Iris pigment epithelial cell (primary cell): ENCODE measurements at regions not wholly inside any gene's neighbourhood (a gene's known extent, or its start where the extent isn't known, plus 50 kb on each side); places are given as distances from the start of the nearest gene placed in this dataset.
"Not testable (repeated sequence)": the region's sequence is repeated elsewhere in the genome, so short reads cannot be mapped to it uniquely, and the experiment has no call there.

Experiments
- DNase-seq: peaks from one replicate; pipeline ENCODE4 v3.0.0-alpha.2; 2011; ENCODE audit warnings: low read depth

- no peak for DNase-seq
Observed at GRCh38 chr22:23437779-23438178, 142.3 kb downstream of the IGLL1 start.

GRCh38 chr22:23437107-23437395 lies 143.0 kb downstream of the IGLL1 start:
- not testable (repeated sequence) for DNase-seq

- not testable (repeated sequence) for DNase-seq
Observed at GRCh38 chr22:23436354-23437106, 143.6 kb downstream of the IGLL1 start.

GRCh38 chr22:23435186-23435585 lies 144.9 kb downstream of the IGLL1 start:
- not testable (repeated sequence) for DNase-seq

GRCh38 chr22:23434198-23434830 lies 145.8 kb downstream of the IGLL1 start:
- DNase-seq = not testable (repeated sequence)

- DNase-seq = peak; percentile 8
Observed at GRCh38 chr22:23433127-23434005, 146.7 kb downstream of the IGLL1 start.

- DNase-seq = not testable (repeated sequence)
Observed at GRCh38 chr22:23432719-23433118, 147.4 kb downstream of the IGLL1 start.

- peak; percentile 13 for DNase-seq
Observed at GRCh38 chr22:23431337-23432072, 148.6 kb downstream of the IGLL1 start.

GRCh38 chr22:23424551-23425068 lies 155.5 kb downstream of the IGLL1 start:
- DNase-seq = not testable (repeated sequence)

- DNase-seq = no peak
Observed at GRCh38 chr22:23424031-23424430, 156.1 kb downstream of the IGLL1 start.

GRCh38 chr22:23422281-23422680 lies 157.8 kb downstream of the IGLL1 start:
- DNase-seq = not testable (repeated sequence)

- not testable (repeated sequence) for DNase-seq
Observed at GRCh38 chr22:23421300-23421699, 158.8 kb downstream of the IGLL1 start.

- DNase-seq = no peak
Observed at GRCh38 chr22:23419931-23420330, 160.2 kb downstream of the IGLL1 start.

GRCh38 chr22:23419171-23419570 lies 160.9 kb downstream of the IGLL1 start:
- no peak for DNase-seq

GRCh38 chr22:23418159-23418788 lies 161.8 kb downstream of the IGLL1 start:
- DNase-seq = no peak

GRCh38 chr22:23417327-23417726 lies 162.8 kb downstream of the IGLL1 start:
- DNase-seq = not testable (repeated sequence)

- not testable (repeated sequence) for DNase-seq
Observed at GRCh38 chr22:23416169-23416690, 163.9 kb downstream of the IGLL1 start.

- no peak for DNase-seq
Observed at GRCh38 chr22:23415490-23415851, 164.6 kb downstream of the IGLL1 start.

- no peak for DNase-seq
Observed at GRCh38 chr22:23414727-23415489, 165.2 kb downstream of the IGLL1 start.

GRCh38 chr22:23411739-23412138 lies 168.4 kb downstream of the IGLL1 start:
- no peak for DNase-seq
